ENCODE measurements at regions not wholly inside any gene's neighbourhood (a gene's known extent, or its start where the extent isn't known, plus 50 kb on each side); places are given as distances from the start of the nearest gene placed in this dataset.

GRCh38 chr1:70553567-70553956 lies 142.5 kb downstream of the CTH start:
- no peak for TF ChIP-seq CTCF (IDR thresholded peaks at IDR 0.05)
- TF ChIP-seq EP300 (IDR thresholded peaks at IDR 0.05): no peak
- no peak for TF ChIP-seq POLR2AphosphoS5 (IDR thresholded peaks at IDR 0.05)

Data from suprapubic skin (tissue), 4 donors.